Stimulated activated CD8-positive, alpha-beta memory T cell treated with anti-CD3 and anti-CD28 coated beads, Interleukin-15, amount 100 ng/mL, for 48 hours (primary cell): ENCODE measurements at regions not wholly inside any gene's neighbourhood (a gene's known extent, or its start where the extent isn't known, plus 50 kb on each side); places are given as distances from the start of the nearest gene placed in this dataset.

Experiments
- DNase-seq, 2 donors: peaks; one replicate each; pipeline ENCODE4 v3.0.0-alpha.2; 2020; ENCODE audit warnings: low read depth in 2 of 2

- DNase-seq = no peak
Measured at GRCh38 chr4:1542516-1543320, 136.5 kb upstream of the NKX1-1 start.

DNA sequence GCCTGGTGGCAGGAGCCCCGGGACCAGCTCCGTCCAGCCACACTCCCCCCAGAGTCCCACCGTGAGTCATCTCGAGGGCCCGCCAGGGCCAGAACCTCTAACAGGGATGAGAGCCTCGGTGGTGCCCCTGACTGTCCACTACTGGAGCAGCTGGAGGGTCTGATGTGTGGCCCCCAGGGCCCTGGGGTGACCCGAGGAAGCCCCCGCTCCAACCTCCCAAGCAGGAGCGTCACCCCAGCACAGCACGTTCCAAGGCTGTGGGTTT, 135.9 kb upstream of the NKX1-1 start:
- DNase-seq = no peak

GRCh38 chr4:1541449-1542225, 135.4 kb upstream of the NKX1-1 start:
- no peak for DNase-seq

DNA sequence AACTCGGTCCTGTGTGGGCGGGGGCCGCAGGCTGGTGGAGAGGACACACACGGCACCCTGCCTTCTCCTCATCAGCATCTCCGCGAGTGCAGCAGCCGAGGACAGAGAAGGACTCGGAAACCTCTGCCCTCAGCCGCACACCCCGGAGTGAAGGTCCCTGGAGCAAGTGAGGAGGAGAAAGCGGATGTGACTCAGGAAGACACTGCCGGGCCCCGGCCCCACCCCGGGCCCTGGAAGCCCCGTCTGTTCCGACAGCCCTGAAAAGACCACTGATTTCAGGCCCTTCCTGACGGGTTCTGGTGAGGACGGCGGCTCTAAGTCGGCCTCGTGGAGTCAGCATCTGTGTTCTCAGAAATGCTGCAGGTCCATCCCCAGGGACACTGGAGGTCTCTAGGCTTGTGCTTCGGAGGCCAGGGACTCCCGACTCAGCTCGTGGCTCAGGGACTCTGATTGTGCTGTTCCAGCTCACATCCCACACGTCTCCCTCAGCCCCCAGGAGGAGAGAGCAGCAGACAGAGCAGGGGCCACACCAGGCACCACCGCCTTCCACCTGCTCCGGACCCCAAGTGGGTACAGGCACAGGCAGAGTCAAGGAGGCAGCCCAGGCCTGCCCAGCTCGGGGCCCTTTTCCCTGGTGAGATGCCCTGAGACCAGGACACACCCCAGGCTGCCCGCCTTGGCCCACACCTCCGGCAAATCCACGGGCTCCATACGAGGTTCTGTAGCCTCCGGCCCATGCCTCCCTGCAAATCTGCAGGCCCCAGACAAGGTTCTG, 134.5 kb upstream of the NKX1-1 start:
- DNase-seq = no peak

GRCh38 chr4:1539859-1540600, 133.8 kb upstream of the NKX1-1 start:
- DNase-seq = no peak

DNA sequence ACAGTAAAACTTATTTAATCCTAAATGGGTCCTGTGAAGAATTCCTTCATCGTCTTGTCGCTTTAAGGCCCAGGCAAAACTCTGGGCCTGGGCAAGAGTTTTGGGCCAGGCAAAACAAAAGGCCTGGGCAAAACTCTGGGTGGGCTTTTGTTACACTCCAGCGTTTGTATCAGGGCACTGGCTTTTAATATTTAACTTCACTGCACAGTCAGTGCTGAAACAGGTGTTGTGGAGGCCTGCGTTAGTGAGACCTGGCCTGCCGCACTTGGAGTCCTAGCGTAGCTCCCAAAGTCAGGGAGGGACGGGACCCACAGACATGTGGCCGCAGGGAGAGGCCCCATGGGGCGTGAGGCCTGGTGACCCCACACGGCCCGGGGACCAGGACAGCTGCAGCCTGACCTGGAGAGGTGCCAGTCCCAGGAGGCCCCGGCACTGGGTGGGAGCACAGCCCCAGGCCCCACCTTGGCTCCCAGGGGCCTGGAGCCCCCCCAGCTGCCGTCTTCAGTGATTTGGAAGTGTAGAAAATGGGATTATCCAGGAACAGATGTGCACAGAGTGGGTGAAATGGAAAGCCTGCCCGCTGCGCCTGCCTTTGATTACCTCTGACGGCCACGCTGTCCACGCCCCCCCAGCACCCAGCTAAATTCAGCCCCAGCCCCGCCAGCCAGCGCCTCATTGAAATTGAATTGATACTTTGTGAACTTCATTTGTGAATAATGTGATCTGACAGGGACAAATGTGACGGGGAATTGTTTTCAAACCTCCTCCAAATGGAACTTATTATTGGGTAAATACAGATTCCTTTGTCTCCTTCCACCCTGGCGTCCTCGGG, 132.9 kb upstream of the NKX1-1 start:
- no peak for DNase-seq

DNA sequence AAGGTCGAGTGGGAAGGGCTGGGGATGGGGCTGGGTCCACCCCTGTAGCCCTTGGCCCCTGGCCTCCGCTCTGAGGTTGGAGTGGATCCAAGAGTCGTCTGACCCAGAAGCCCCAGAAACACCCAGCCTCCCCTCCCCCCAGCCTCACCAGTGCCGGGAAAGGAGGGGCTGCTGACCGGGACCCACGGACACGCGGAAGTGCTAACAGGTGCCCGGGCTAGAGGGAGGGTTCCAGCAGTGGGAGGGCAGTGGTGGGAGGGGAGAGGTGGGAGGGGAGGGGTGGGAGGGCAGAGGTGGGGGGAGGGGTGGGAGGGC, 131.8 kb upstream of the NKX1-1 start:
- no peak for DNase-seq

DNA sequence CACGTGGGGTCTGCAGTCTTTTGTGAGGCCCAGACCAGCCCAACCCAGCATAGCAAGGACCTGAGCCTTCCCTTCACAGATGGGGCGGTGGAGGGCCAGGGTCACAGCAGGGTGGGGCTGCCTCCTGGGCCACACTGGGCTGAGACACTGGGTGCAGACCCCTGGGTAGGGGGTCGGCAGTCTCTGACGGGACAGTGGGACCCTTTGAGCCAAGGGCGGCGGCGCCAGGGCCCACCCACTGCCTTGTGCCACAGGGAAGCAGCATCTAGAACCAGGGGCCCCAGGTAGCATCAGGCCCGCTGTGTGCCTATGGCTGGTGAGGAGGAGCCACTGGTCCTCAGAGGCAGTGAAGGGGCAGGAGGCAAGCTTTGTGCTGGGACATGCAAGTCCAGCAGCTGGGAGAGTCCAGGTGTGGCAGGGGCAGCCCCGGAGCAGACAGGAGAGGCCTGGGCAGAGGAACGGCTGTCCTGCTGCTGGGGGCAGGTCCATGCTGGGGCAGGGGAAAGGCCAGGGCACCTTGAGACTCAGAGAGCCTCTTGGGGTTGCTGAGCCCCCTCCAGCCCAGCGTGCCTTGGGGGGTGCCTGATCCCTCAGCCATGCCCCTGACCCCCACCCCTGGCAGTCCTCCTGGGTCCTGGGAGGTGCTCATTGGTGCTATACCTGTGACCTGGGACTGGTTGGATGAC, 131.3 kb upstream of the NKX1-1 start:
- no peak for DNase-seq

GRCh38 chr4:1536579-1537409, 130.6 kb upstream of the NKX1-1 start:
- DNase-seq = no peak

- DNase-seq = no peak
Measured at GRCh38 chr4:1535926-1536578, 129.8 kb upstream of the NKX1-1 start.

DNA sequence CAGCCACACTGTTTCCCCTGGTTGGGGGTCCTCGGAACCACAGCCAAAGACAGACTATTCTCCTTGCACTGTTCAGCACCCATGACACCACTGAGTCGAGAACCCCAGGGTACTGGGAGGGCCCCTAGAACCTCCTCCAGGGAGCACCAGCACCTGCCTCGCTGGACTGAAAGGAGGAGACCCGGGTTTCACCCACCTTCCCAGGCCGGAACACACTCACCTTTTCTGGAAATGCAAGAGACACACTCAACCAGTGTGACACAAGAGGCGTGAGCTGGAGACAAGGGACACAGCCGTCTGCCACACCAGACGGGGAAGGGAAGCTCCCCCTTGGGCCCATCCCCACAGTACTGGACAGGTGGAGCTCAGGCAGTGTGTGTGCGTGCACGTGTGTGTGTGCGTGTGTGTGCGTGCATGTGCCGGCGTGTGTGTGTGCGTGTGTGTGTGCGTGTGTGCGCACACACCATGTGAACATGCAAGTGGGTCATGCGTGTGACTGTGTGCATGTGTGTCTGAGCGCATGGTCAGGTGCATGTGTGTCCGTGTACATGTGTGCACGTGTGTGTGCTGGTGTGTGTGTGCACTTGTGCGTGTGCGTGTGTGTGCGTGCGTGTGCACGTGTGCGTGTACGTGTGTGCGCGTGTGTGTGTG, 128.8 kb upstream of the NKX1-1 start:
- DNase-seq = no peak

- DNase-seq = no peak
Measured at GRCh38 chr4:1534095-1534872, 128.0 kb upstream of the NKX1-1 start.

GRCh38 chr4:1533501-1534064, 127.3 kb upstream of the NKX1-1 start:
- no peak for DNase-seq

GRCh38 chr4:1532549-1533395, 126.5 kb upstream of the NKX1-1 start:
- no peak for DNase-seq

GRCh38 chr4:1531683-1532548, 125.7 kb upstream of the NKX1-1 start:
- no peak for DNase-seq

- no peak for DNase-seq
Measured at GRCh38 chr4:1530356-1530755, 124.1 kb upstream of the NKX1-1 start.
